HepG2 (cell line): ENCODE measurements at regions not wholly inside any gene's neighbourhood (a gene's known extent, or its start where the extent isn't known, plus 50 kb on each side); places are given as distances from the start of the nearest gene placed in this dataset.

Experiments used
- ATAC-seq: fragments of 200-7000 bp; cut with Tn5 transposase; 3 replicates; pipeline ENCODE4 v1.9.1; 2020; ENCODE audit warnings: mild to moderate bottlenecking, moderate library complexity
- BruUV-seq: library from RNA; stranded (reverse); fragments of 400-500 nt; replicated peaks from 2 replicates; lab custom pipeline; 2021; lab: Mats Ljungman, UMichigan
- CTCF ChIA-PET: fragments of 300-600 bp; formaldehyde crosslinking; extraction: SDS; loops from one replicate; lab custom pipeline; 2021; ENCODE audit warnings: low total read pairs, inconsistent platforms, low intra/inter-chr PET ratio; lab: Yijun Ruan, JAX
- POLR2A ChIA-PET: fragments of 350-600 bp; sonication (Branson Sonifier 250); formaldehyde crosslinking; loops from one replicate; lab custom pipeline; 2020; ENCODE audit warnings: antibody characterized with exemption, inconsistent platforms; lab: Yijun Ruan, JAX
- DNase-seq: peaks from one replicate; pipeline ENCODE4 v3.0.0-alpha.2; 2015; ENCODE audit warnings: low spot score
- FAIRE-seq: peaks from 3 replicates; lab custom pipeline; 2011; peaks lifted over from hg19 to GRCh38; lab: Jason Lieb, UNC
- H2AFZ ChIP-seq: one replicate; pipeline ENCODE4 v1.6.1; 2011; ENCODE audit warnings: low read length, inconsistent platforms
- H3K27ac ChIP-seq: fragments of 300-600 bp; 3 replicates; pipeline ENCODE4 v1.8.0; 2011; ENCODE audit warnings: mixed run types, mild to moderate bottlenecking, mixed read lengths, low read length, inconsistent platforms; ENCODE audit not compliant: insufficient read depth; ENCODE audit errors: extremely low read length
- H3K27me3 ChIP-seq, 2 experiments: fragments of 200-600 bp in 1 of 2; 2 replicates in 1 of 2; 3 replicates in 1 of 2; pipeline versions ENCODE4 v1.6.0 to v1.8.0; 2011; ENCODE audit warnings: low read length in 2 of 2, mild to moderate bottlenecking in 2 of 2, moderate library complexity in 2 of 2, inconsistent platforms in 1 of 2; ENCODE audit not compliant: insufficient read depth in 2 of 2, control insufficient read depth in 1 of 2
- H3K36me3 ChIP-seq, 2 experiments: fragments of 200-600 bp in 1 of 2; replicated peaks in 1 of 2; 2 replicates in 1 of 2; 3 replicates in 1 of 2; pipeline versions ENCODE4 v1.5.1 to v1.8.0; 2011; ENCODE audit warnings: low read length in 2 of 2, inconsistent platforms in 1 of 2; ENCODE audit not compliant: insufficient read depth in 2 of 2, control insufficient read depth in 1 of 2
- H3K4me1 ChIP-seq: 2 replicates; pipeline ENCODE4 v1.5.1; 2012; ENCODE audit warnings: low read length, inconsistent platforms; ENCODE audit not compliant: insufficient read depth
- H3K4me2 ChIP-seq: 2 replicates; pipeline ENCODE4 v1.6.0; 2011; ENCODE audit warnings: low read depth, low read length, inconsistent platforms
- H3K4me3 ChIP-seq, 3 experiments: fragments of 200-600 bp in 1 of 3; sonication (generic), shearing (Covaris generic) in 1 of 3; replicated peaks in 1 of 3; 2 replicates each; pipeline ENCODE4 v1.5.1; 2011 to 2016; ENCODE audit warnings: low read length in 3 of 3, inconsistent platforms in 2 of 3, low read depth in 2 of 3, mild to moderate bottlenecking in 2 of 3, control low read depth in 1 of 3, mixed read lengths in 1 of 3; ENCODE audit not compliant: insufficient read depth in 1 of 3
- H3K79me2 ChIP-seq: one replicate; pipeline ENCODE4 v1.6.1; 2011; ENCODE audit warnings: low read length, inconsistent platforms; ENCODE audit not compliant: insufficient read depth
- H3K9ac ChIP-seq: 2 replicates; pipeline ENCODE4 v1.6.0; 2011; ENCODE audit warnings: mild to moderate bottlenecking, low read depth, low read length, inconsistent platforms; ENCODE audit not compliant: insufficient read depth
- H3K9me3 ChIP-seq: 2 replicates; pipeline ENCODE4 v1.5.1; 2012; ENCODE audit warnings: mild to moderate bottlenecking, low read length
- H4K20me1 ChIP-seq: 2 replicates; pipeline ENCODE4 v1.6.0; 2011; ENCODE audit warnings: inconsistent platforms, mild to moderate bottlenecking, low read length, moderate library complexity; ENCODE audit not compliant: insufficient read depth
- AKNA ChIP-seq: sonication (generic); formaldehyde crosslinking; IDR thresholded peaks from 2 replicates; pipeline ENCODE4 v1.4.0; 2020; ENCODE audit warnings: missing genetic modification reagents, borderline replicate concordance
- CBX2 ChIP-seq, 2 experiments: fragments of 200-600 bp in 1 of 2; sonication (generic); formaldehyde crosslinking in 1 of 2; IDR thresholded peaks; 2 replicates each; pipeline versions ENCODE4 v1.7.0 to v1.8.1; 2018 to 2022; ENCODE audit warnings: low read depth in 2 of 2, low read length in 1 of 2, mild to moderate bottlenecking in 1 of 2, missing genetic modification reagents in 1 of 2
- JUN ChIP-seq: sonication (generic); formaldehyde crosslinking; IDR thresholded peaks from 2 replicates; pipeline ENCODE4 v1.4.0; 2020; ENCODE audit warnings: mild to moderate bottlenecking, missing genetic modification reagents
- MEF2D ChIP-seq: sonication (generic); formaldehyde crosslinking; IDR thresholded peaks from 2 replicates; pipeline ENCODE4 v1.5.1; 2020; ENCODE audit warnings: mild to moderate bottlenecking, missing genetic modification reagents
- NFAT5 ChIP-seq: sonication (generic); formaldehyde crosslinking; IDR thresholded peaks from 2 replicates; pipeline ENCODE4 v1.4.0; 2020; ENCODE audit warnings: missing genetic modification reagents
- PHF8 ChIP-seq: sonication (generic); formaldehyde crosslinking; IDR thresholded peaks from 2 replicates; pipeline ENCODE4 v1.5.0; 2020; ENCODE audit warnings: missing genetic modification reagents
- TAF15 ChIP-seq: fragments of 200-400 bp; formaldehyde crosslinking; IDR thresholded peaks from one replicate; pipeline ENCODE4 v1.6.1; 2018; ENCODE audit warnings: mild to moderate bottlenecking, low read depth, low read length; ENCODE audit not compliant: poor library complexity, severe bottlenecking
- TCF7 ChIP-seq: sonication (generic); IDR thresholded peaks from 2 replicates; pipeline ENCODE4 v1.6.1; 2016; ENCODE audit warnings: antibody characterized with exemption, low read depth
- ZBTB21 ChIP-seq: sonication (generic); formaldehyde crosslinking; IDR thresholded peaks from 2 replicates; pipeline ENCODE4 v1.4.0; 2020; ENCODE audit warnings: missing genetic modification reagents
- ZBTB34 ChIP-seq: sonication (generic); formaldehyde crosslinking; IDR thresholded peaks from 2 replicates; pipeline ENCODE4 v1.8.0; 2022; ENCODE audit warnings: mild to moderate bottlenecking, missing genetic modification reagents
- ZFAT ChIP-seq: sonication (generic); formaldehyde crosslinking; conservative IDR thresholded peaks from 2 replicates; pipeline ENCODE4 v1.8.1; 2023; ENCODE audit warnings: missing genetic modification reagents, inconsistent platforms
- ZNF335 ChIP-seq: sonication (generic); formaldehyde crosslinking; IDR thresholded peaks from 2 replicates; pipeline ENCODE4 v1.4.0; 2020; ENCODE audit warnings: missing genetic modification reagents
- WGBS: methylation state at CpG from one replicate; pipeline ENCODE4 v1.1.6; 2017; ENCODE audit warnings: low lambda C conversion rate; 5-methylcytosine and 5-hydroxymethylcytosine counted together
- in situ Hi-C: cut with HindIII; loops from 2 replicates; pipeline ENCODE4 v1.10.0; 2017; ENCODE audit warnings: low pct_unique_long_range_greater_than_20kb; ENCODE audit not compliant: extremely low pct_ligation_motif_present
- intact Hi-C: fragments of 100-400 bp; cut with micrococcal nuclease; formaldehyde crosslinking; loops from one replicate; pipeline ENCODE4 v1.10.0; 2022; ENCODE audit not compliant: unreplicated experiment

- no peak for TF ChIP-seq JUN (CRISPR knock-in tag)
Measured at GRCh38 chr6:11831653-11832052, 53.0 kb upstream of the ADTRP start (continued).

- no peak overlapping the region for H2AFZ ChIP-seq
- no peak overlapping the region for H3K4me2 ChIP-seq
- DNase-seq, result no peak
- H3K4me1 ChIP-seq, result no peaks in the 10 kb centered on the region
- ATAC-seq, result no peak
- H3K4me3 ChIP-seq, result no peak overlapping the region
- ChIA-PET CTCF (no interaction called here), POLR2A (no interaction called here)
- no peaks in the 10 kb centered on the region for H3K79me2 ChIP-seq
- H3K9ac ChIP-seq, result no peak overlapping the region
- no peaks in the 10 kb centered on the region for H3K36me3 ChIP-seq
- no peaks in the 10 kb centered on the region for H3K9me3 ChIP-seq
- FAIRE-seq, result no peak
- no TSS peak for BruUV-seq
- H3K27ac ChIP-seq, result no peak overlapping the region
- intact Hi-C loops (no loop called here), in situ Hi-C loops (no loop called here)
- H3K27me3 ChIP-seq, result peaks cover 3 to 28% of the 10 kb centered on the region in 2 experiments; a peak in 2 of 5 replicates
- H4K20me1 ChIP-seq, result no peaks in the 10 kb centered on the region
- WGBS, result 19% methylated on average over 3 of the region's 3 CpGs
- TF ChIP-seq ZFAT (no peak), ZNF335 (CRISPR knock-in tag) (no peak), AKNA (CRISPR knock-in tag) (no peak), ZBTB34 (CRISPR knock-in tag) (no peak), CBX2 (IDR thresholded peaks at IDR 0.05; ENCODE audit: low read depth, low read length) (no peak), CBX2 (CRISPR knock-in tag; IDR thresholded peaks at IDR 0.05; ENCODE audit: low read depth) (no peak), NFAT5 (CRISPR knock-in tag) (no peak), ZBTB21 (CRISPR knock-in tag) (no peak), MEF2D (CRISPR knock-in tag) (no peak), PHF8 (CRISPR knock-in tag) (no peak), TAF15 (no peak), TCF7 (no peak)
Measured at GRCh38 chr6:11830520-11830919, 51.9 kb upstream of the ADTRP start.
